ENCODE measurements at regions not wholly inside any gene's neighbourhood (a gene's known extent, or its start where the extent isn't known, plus 50 kb on each side); places are given as distances from the start of the nearest gene placed in this dataset.

DNA sequence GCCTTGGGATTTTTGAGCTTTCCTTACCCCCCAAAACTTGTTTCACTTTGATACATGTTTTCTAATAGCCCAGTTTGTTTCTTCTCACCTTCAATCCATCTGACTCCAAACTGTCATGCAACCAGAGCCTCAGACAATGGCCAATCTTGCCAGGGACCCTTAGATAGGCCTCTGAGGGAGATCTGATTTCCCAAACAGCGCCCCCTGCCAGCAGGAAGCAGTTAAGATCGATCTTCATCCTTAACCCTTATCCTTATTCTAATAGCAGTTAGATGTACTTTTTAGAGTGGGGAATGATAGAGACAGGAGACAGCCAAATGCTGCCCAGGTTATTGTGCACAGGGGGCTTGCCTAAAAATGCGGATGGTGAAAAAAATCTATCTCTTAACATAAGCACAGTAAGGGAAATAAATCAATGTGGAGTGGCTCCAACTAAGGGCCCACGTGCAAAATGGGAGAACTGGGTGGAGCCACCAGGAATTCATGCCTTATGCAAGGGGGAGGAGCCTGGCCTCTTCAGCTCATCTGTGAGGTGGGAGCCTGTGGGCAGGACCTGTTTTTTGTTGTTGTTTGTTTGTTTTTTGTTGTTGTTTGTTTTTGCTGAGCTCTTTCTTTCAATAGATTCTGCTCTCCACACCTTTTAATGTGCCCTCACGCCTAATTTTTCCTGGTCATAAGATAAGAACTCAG lies 833.6 kb upstream of the AGA start:
- no peaks in the 10 kb centered on the region for H3K9me3 ChIP-seq (ENCODE audit: low read depth, low read length, poor library complexity, severe bottlenecking)
- no peaks in the 10 kb centered on the region for H3K27me3 ChIP-seq (replicated peaks; ENCODE audit: insufficient read depth, low read depth, low read length, poor library complexity)
- POLR2A ChIA-PET (ENCODE audit: low non-redundant PET): no interaction called here
- BruUV-seq (replicated peaks): no TSS peak
- H3K4me1 ChIP-seq (ENCODE audit: insufficient read depth, low read length, poor library complexity, severe bottlenecking): no peaks in the 10 kb centered on the region
- intact Hi-C loops (cut with micrococcal nuclease; ENCODE audit: unreplicated experiment): no loop called here
- CTCF ChIA-PET: no interaction called here
- H3K27ac ChIP-seq (ENCODE audit: low read depth, low read length, poor library complexity, severe bottlenecking): no peak overlapping the region
- TF ChIP-seq EZH2 (IDR thresholded peaks at IDR 0.05; ENCODE audit: borderline replicate concordance, low read depth, low read length, poor library complexity, severe bottlenecking): no peak
- TF ChIP-seq, protein P1, sequence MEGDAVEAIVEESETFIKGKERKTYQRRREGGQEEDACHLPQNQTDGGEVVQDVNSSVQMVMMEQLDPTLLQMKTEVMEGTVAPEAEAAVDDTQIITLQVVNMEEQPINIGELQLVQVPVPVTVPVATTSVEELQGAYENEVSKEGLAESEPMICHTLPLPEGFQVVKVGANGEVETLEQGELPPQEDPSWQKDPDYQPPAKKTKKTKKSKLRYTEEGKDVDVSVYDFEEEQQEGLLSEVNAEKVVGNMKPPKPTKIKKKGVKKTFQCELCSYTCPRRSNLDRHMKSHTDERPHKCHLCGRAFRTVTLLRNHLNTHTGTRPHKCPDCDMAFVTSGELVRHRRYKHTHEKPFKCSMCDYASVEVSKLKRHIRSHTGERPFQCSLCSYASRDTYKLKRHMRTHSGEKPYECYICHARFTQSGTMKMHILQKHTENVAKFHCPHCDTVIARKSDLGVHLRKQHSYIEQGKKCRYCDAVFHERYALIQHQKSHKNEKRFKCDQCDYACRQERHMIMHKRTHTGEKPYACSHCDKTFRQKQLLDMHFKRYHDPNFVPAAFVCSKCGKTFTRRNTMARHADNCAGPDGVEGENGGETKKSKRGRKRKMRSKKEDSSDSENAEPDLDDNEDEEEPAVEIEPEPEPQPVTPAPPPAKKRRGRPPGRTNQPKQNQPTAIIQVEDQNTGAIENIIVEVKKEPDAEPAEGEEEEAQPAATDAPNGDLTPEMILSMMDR (conservative IDR thresholded peaks at IDR 0.05; ENCODE audit: low read depth, low read length): peak; percentile 48
- no peak overlapping the region for H3K4me3 ChIP-seq (ENCODE audit: low read depth, low read length, poor library complexity, severe bottlenecking)
- DNase-seq (ENCODE audit: low spot score): peak; percentile 9
- no peaks in the 10 kb centered on the region for H3K36me3 ChIP-seq (ENCODE audit: insufficient read depth, low read length, poor library complexity, severe bottlenecking)

DNA sequence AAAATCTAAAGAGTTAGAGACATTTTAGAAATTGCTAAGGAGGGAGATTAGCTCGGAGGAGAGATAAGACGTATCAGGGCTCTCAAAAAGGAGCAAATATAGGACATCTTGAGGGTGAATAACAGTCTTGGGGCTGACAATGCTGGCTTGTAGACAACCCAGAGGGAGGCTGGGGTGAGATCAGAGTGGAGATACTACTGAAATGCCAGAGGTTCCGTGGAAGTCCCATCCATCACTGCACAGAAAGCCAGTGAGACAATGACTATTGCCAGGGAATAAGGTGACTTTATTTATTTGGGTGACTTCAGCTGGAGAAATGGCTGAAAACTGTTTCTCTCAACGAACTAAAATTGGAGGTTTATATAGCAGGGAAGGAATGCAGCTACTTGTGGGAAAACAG lies 838.1 kb upstream of the AGA start:
- Histone ChIP-seq H3K27me3 (replicated peaks; ENCODE audit: insufficient read depth, low read depth, low read length, poor library complexity) (no peaks in the 10 kb centered on the region), H3K4me1 (ENCODE audit: insufficient read depth, low read length, poor library complexity, severe bottlenecking) (no peaks in the 10 kb centered on the region), H3K36me3 (ENCODE audit: insufficient read depth, low read length, poor library complexity, severe bottlenecking) (no peaks in the 10 kb centered on the region), H3K9me3 (ENCODE audit: low read depth, low read length, poor library complexity, severe bottlenecking) (no peaks in the 10 kb centered on the region), H3K27ac (ENCODE audit: low read depth, low read length, poor library complexity, severe bottlenecking) (no peak overlapping the region), H3K4me3 (ENCODE audit: low read depth, low read length, poor library complexity, severe bottlenecking) (no peak overlapping the region)
- no peak for DNase-seq (ENCODE audit: low spot score)
- TF ChIP-seq, protein P1 (conservative IDR thresholded peaks at IDR 0.05; ENCODE audit: low read depth, low read length): no peak
- no peak for TF ChIP-seq EZH2 (IDR thresholded peaks at IDR 0.05; ENCODE audit: borderline replicate concordance, low read depth, low read length, poor library complexity, severe bottlenecking)
- BruUV-seq (replicated peaks): no TSS peak
- intact Hi-C loops (cut with micrococcal nuclease; ENCODE audit: unreplicated experiment): no loop called here
- ChIA-PET POLR2A (ENCODE audit: low non-redundant PET) (no interaction called here), CTCF (no interaction called here)

DNA sequence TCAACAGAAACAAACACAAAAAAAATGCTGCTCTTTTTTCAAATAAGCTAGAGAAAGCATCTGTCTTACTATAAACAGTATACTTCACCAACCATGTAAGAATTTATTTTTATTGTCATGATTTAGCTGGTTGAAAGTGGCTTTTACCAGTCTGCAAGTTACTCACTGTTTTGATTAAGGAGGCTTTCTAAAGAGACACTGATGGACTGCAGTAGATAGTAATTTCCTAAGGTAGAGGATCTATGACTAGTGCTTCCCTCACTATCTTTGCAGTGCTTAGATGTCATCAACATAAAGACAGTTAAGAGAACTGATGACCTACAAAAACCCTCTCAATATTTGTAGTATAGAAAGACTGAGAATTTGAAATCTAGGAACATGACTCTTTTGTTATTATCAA lies 846.2 kb upstream of the AGA start:
- Histone ChIP-seq H3K27me3 (replicated peaks; ENCODE audit: insufficient read depth, low read depth, low read length, poor library complexity) (no peaks in the 10 kb centered on the region), H3K4me3 (ENCODE audit: low read depth, low read length, poor library complexity, severe bottlenecking) (no peak overlapping the region), H3K27ac (ENCODE audit: low read depth, low read length, poor library complexity, severe bottlenecking) (no peak overlapping the region), H3K36me3 (ENCODE audit: insufficient read depth, low read length, poor library complexity, severe bottlenecking) (no peaks in the 10 kb centered on the region), H3K4me1 (ENCODE audit: insufficient read depth, low read length, poor library complexity, severe bottlenecking) (no peaks in the 10 kb centered on the region), H3K9me3 (ENCODE audit: low read depth, low read length, poor library complexity, severe bottlenecking) (no peaks in the 10 kb centered on the region)
- no peak for DNase-seq (ENCODE audit: low spot score)
- ChIA-PET CTCF (no interaction called here), POLR2A (ENCODE audit: low non-redundant PET) (no interaction called here)
- intact Hi-C loops (cut with micrococcal nuclease; ENCODE audit: unreplicated experiment): no loop called here
- no TSS peak for BruUV-seq (replicated peaks)
- TF ChIP-seq, protein P1 (conservative IDR thresholded peaks at IDR 0.05; ENCODE audit: low read depth, low read length): no peak
- TF ChIP-seq EZH2 (IDR thresholded peaks at IDR 0.05; ENCODE audit: borderline replicate concordance, low read depth, low read length, poor library complexity, severe bottlenecking): no peak
